Fibroblast of skin of left quadriceps (primary cell): ENCODE measurements at regions not wholly inside any gene's neighbourhood (a gene's known extent, or its start where the extent isn't known, plus 50 kb on each side); places are given as distances from the start of the nearest gene placed in this dataset.

ENCODE experiments used
- DNase-seq, 2 experiments: peaks; one replicate each; pipeline ENCODE4 v3.0.0-alpha.2; 2013; ENCODE audit warnings: low read depth in 2 of 2

DNA sequence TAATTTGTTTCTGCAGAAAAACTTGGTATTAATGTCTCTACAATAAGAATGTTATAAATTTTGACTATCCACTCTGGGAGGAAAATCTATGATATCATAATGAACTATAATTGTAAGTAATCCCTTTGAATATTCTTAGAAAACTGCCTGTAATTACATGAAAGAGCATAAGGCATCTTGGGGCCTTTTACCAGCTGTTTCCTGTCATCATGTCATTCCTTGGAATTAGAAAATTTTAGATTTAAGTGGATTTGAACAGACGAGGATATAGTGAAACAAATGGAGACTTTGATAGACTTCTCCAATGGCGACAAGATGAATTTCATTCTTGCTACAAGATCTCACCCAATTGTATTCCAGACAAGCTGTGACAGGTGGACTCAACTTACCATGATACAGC, 423.4 kb upstream of the FLRT2 start:
- no peak for DNase-seq

GRCh38 chr14:85112762-85113161, 417.2 kb upstream of the FLRT2 start:
- no peak for DNase-seq

GRCh38 chr14:85115921-85116320, 414.0 kb upstream of the FLRT2 start:
- DNase-seq: peak in 1 of 2 experiments; percentile 5

DNA sequence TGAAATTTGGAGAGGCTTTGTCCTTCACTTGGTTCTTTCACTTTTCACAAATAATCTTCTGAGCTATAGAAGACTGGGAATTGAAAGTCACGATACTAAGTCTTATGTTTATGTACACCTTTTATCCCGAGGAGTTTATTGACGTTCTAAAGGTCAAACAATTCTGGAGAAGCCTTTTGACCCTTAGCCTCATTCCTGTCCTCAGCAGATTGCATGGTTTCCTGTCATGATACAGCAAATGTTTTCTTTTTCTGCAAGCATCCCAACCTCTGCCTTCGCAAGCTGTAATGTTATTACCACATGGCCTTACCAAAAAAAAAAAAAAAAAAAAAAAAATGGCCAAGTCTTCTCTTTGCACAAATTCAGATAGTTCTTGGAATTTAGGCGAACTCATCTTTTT, 411.7 kb upstream of the FLRT2 start:
- DNase-seq: no peak

- peak; percentile 79 for DNase-seq
Measured at GRCh38 chr14:85122690-85123089, 407.3 kb upstream of the FLRT2 start.

GRCh38 chr14:85123755-85124154, 406.2 kb upstream of the FLRT2 start:
- DNase-seq: no peak

GRCh38 chr14:85124631-85125290, 405.2 kb upstream of the FLRT2 start:
- no peak for DNase-seq

- no peak for DNase-seq
Measured at GRCh38 chr14:85125291-85125670, 404.7 kb upstream of the FLRT2 start.

DNA sequence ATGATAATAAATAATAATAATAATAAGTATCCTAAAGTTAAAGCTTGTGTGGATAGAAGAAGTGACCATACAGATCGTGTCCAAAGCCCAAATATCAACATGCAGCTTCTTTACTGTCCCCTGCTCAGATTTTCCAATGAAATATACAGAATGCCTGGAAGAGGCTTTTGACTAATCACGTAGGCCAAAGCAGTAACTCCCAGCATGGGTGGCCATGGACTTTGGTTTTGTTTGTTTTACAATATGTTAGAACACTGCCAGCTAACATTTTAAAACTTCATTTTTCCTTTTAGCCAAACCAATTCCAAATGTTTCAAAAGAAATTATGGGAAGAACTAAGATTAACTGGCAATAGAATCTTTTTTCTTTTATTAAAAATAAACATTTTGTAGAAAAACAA, 400.0 kb upstream of the FLRT2 start:
- no peak for DNase-seq

GRCh38 chr14:85131226-85131922, 398.6 kb upstream of the FLRT2 start:
- DNase-seq: no peak

DNA sequence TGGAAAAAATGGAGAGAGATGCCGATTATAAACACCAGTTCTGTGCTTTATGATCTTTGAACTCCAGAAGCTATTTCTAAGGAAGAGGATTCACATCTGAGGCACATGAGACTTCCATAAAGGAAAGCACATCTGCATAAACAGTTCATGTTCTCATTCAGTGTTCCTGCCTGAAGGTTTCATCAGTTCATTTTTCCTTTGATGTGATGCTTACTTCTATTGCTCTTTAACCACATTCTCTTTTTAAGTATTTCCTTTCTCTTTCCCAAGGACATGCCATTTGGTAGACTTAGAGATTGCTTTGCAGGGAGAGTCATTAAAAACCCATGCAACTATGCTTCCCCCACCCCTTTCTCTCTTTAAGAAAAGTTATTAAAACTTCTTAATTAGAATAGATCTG, 387.0 kb upstream of the FLRT2 start:
- no peak for DNase-seq

DNA sequence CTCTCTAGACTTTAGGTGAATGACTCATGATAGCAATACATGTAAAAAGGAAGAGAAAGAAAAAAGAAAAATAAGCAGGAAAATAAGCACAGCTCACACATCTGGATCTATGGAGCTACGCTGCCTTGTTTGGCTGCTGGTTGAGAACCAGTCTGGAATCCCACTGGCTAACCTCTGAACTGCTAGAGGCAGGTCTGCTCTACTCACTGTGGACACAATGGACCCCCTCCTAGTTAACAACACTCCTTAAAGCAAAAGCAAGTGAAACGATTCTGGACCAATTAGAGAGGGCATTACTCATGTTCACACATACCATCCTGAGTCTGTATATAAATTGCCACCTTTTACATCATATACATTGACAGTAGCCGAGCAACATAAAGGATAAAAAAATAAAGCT, 383.2 kb upstream of the FLRT2 start:
- no peak for DNase-seq

- DNase-seq: no peak
Measured at GRCh38 chr14:85150166-85150565, 379.8 kb upstream of the FLRT2 start.

- DNase-seq: no peak
Measured at GRCh38 chr14:85154714-85155113, 375.2 kb upstream of the FLRT2 start.

DNA sequence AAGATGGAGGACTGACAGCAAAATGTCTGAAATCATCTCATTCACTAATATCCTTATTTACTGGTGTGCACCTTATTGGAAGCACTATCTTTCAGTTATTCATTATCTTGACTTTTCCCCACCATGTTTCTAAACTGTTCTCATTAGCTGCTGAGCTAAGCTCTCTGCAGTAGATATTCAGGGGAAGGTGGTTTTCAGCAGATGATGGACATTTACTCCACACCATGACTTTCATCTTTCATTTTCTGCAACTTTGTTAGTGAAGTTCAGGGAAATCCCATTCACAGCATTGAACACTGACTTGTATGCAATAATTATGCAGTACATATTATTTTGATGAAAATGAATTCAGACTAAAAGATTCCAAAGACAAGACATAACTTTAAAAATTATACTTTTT, 373.6 kb upstream of the FLRT2 start:
- no peak for DNase-seq

GRCh38 chr14:85159726-85160125, 370.2 kb upstream of the FLRT2 start:
- no peak for DNase-seq

DNA sequence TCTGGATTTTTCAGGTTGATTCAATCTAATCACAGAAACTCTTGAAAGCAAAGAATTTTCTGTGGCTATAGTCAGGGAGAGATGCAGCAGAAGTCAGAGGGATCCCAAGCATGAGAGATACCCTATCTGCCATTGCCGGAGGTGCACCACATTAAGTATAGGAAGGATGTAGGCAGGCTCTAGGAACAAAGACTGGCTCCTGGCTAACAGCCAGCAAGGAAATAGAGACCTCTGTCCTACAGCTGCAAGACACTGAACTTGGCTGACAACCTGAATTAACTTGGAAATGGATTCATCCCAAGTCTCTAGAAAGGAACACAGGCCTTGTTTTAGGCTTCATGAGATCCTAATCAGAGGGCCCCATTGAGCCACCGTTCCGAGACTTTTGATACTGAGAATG, 364.9 kb upstream of the FLRT2 start:
- DNase-seq: no peak

GRCh38 chr14:85169381-85169780, 360.6 kb upstream of the FLRT2 start:
- DNase-seq: no peak

GRCh38 chr14:85172290-85172689, 357.7 kb upstream of the FLRT2 start:
- no peak for DNase-seq

- no peak for DNase-seq
Measured at GRCh38 chr14:85172889-85173477, 357.0 kb upstream of the FLRT2 start.

DNA sequence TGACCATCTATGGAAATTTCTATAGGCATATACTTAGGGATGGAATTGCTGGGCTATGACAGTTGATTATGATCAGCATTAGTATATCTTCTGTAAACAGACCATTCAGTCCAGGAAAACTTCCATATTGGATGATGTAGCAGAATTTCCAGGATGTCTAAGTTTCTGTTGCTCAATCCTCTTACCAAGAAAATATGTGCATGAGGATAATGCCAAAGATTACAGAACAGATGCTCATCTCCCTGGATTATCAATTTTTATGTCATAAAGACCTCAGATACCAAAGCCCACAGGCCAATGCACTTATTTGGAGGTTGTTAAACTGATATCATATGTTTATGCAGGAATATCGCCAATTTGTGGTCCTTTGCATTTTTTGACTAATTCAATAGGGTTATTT, 354.4 kb upstream of the FLRT2 start:
- DNase-seq: peak; percentile 81 to 83

DNA sequence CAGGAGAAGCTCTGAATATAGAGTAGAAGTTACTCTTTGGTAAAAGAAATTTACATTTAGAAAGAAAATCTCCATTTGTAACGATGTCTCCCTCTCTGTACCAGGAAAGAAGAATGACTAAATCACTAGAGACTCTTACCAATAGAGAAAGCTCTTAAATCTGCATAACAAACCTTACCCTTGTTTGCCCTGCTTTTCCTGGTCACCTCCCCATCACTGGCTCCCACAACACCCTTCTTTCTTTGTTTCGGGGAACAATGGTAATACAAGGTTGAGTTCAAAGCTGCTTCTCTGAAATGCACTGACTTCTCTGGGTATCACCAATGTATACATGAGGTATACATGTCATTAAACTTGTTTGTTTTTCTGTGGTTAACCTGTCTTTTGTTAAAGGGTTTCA, 351.1 kb upstream of the FLRT2 start:
- no peak for DNase-seq

- no peak for DNase-seq
Measured at GRCh38 chr14:85180876-85181275, 349.1 kb upstream of the FLRT2 start.
